ENCODE measurements at regions not wholly inside any gene's neighbourhood (a gene's known extent, or its start where the extent isn't known, plus 50 kb on each side); places are given as distances from the start of the nearest gene placed in this dataset.

DNA sequence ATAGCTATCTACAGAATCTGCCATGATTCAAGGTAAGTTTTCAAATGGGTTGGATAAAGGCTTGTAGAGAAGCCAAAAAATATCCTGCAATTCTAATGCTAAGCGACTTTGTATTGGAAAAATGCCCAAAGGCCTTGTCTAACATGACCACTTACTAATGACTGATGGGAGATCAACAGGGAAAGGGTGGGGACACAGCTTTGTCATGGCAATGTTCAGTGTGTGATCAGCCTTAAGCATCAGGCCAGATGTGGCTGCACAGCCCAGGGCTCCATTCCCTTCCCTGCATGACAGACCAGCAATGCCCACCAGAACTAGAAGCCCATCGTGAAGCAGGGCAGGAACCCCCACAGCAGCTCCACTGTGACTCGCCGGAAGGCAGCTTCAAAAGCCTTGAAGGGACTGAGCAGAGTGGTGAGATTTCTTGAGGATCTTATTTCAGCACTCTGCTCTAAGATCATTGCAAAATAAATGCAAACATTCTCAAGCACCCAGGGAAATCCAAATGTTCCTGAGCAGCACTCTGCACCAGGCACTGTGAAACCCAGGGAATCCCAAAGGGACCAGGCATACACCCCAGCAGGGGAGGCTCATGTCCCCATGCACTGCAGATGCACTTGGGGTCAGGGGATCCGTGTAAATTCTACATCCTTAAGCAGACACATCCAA, 517.9 kb upstream of the SMIM21 start:
- H3K36me3 ChIP-seq = no peaks in the 10 kb centered on the region
- TF ChIP-seq, protein P1, sequence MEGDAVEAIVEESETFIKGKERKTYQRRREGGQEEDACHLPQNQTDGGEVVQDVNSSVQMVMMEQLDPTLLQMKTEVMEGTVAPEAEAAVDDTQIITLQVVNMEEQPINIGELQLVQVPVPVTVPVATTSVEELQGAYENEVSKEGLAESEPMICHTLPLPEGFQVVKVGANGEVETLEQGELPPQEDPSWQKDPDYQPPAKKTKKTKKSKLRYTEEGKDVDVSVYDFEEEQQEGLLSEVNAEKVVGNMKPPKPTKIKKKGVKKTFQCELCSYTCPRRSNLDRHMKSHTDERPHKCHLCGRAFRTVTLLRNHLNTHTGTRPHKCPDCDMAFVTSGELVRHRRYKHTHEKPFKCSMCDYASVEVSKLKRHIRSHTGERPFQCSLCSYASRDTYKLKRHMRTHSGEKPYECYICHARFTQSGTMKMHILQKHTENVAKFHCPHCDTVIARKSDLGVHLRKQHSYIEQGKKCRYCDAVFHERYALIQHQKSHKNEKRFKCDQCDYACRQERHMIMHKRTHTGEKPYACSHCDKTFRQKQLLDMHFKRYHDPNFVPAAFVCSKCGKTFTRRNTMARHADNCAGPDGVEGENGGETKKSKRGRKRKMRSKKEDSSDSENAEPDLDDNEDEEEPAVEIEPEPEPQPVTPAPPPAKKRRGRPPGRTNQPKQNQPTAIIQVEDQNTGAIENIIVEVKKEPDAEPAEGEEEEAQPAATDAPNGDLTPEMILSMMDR (IDR thresholded peaks at IDR 0.05; ENCODE audit: low read depth, low read length) = no peak
- no peaks in the 10 kb centered on the region for H3K4me1 ChIP-seq (ENCODE audit: low read depth)
- DNase-seq (ENCODE audit: low read depth in 1 of 2, low spot score in 1 of 2) = no peak
- H3K27me3 ChIP-seq = no peaks in the 10 kb centered on the region
- no peak overlapping the region for H3K4me3 ChIP-seq
- no peaks in the 10 kb centered on the region for H3K9me3 ChIP-seq (ENCODE audit: low read depth)
- no peak overlapping the region for H3K27ac ChIP-seq

DNA sequence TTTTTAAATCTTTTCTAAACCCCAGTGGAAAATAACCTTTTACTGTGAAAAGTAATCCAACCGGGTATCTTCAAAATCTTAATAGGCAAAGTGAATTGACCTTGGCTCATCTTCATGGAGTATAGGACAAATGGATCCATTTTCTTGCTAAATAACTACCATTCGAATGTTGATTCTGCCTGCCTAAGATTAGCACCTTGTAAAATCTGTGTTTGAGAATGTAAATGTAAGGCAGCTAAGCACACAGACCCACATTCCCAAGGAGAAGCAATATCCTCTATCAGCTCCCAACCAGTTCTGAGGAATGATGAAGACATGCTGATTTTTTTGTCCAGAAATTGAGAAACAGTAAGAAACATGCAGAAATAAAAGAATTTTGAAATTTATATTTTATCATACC, 509.8 kb upstream of the SMIM21 start:
- Histone ChIP-seq H3K4me3 (no peak overlapping the region), H3K9me3 (ENCODE audit: low read depth) (no peaks in the 10 kb centered on the region), H3K27me3 (no peaks in the 10 kb centered on the region), H3K27ac (no peak overlapping the region), H3K36me3 (no peaks in the 10 kb centered on the region), H3K4me1 (ENCODE audit: low read depth) (no peaks in the 10 kb centered on the region)
- no peak for DNase-seq (ENCODE audit: low read depth in 1 of 2, low spot score in 1 of 2)
- TF ChIP-seq, protein P1 (IDR thresholded peaks at IDR 0.05; ENCODE audit: low read depth, low read length) = no peak

DNA sequence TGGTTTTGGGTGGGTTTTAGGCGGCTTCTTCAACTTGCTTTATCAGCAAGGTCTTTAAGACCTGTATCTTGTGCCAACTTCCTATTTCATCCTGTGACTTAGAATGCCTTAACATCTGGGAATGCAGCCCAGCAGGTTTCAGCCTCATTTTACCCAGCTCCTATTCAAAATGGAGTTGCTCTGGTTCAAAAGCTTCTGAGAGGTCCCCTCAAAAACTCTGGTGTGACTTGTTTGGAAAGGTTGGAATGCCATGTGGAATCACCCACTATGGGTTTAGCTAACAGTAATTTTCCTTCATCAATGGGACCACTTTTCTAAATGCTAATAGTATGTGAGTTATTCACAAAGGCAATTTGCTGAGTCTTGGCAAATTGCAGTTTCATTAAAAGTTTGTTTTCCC, 509.4 kb upstream of the SMIM21 start:
- DNase-seq (ENCODE audit: low read depth in 1 of 2, low spot score in 1 of 2) = no peak
- Histone ChIP-seq H3K9me3 (ENCODE audit: low read depth) (no peaks in the 10 kb centered on the region), H3K27ac (no peak overlapping the region), H3K4me3 (no peak overlapping the region), H3K36me3 (no peaks in the 10 kb centered on the region), H3K27me3 (no peaks in the 10 kb centered on the region), H3K4me1 (ENCODE audit: low read depth) (no peaks in the 10 kb centered on the region)
- TF ChIP-seq, protein P1 (IDR thresholded peaks at IDR 0.05; ENCODE audit: low read depth, low read length) = no peak

DNA sequence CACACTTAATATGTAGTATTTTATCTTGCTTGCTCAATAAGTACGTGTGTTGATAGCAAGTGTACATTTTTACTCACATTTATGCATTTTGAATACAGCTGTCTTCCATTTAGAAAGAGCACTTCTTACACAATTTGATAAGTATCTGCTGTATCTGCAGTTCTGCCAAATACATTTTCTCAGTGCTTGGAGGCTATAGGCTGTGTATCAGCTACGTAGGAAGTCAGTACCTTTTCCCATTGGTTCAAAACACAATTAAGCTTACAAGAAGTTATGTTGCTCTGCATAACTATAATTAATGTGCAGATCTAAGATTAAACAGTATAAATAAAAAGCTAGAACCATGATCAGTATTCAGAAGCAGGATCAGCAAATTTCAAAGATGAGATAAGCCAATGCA, 503.6 kb upstream of the SMIM21 start:
- Histone ChIP-seq H3K27me3 (no peaks in the 10 kb centered on the region), H3K4me3 (no peak overlapping the region), H3K36me3 (no peaks in the 10 kb centered on the region), H3K4me1 (ENCODE audit: low read depth) (no peaks in the 10 kb centered on the region), H3K27ac (no peak overlapping the region), H3K9me3 (ENCODE audit: low read depth) (no peaks in the 10 kb centered on the region)
- TF ChIP-seq, protein P1 (IDR thresholded peaks at IDR 0.05; ENCODE audit: low read depth, low read length) = no peak
- DNase-seq (ENCODE audit: low read depth in 1 of 2, low spot score in 1 of 2) = no peak

DNA sequence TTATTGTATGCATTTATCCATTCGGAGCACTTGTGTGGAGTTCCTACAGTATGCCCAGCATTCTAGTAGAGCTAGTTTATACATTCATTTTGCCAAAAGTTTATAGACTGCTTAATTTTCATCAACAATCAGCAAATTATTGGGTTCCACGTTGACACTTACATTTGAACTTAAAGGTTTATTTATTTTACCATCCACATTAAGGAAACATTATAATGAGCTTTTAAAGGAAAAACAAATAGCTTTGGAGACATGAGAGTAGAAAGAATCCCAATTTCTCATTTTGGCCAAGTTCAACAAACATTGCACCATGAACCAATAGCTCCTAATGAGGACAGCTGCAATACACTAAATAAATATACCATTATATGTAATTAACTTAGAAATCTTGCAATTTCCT, 501.2 kb upstream of the SMIM21 start:
- TF ChIP-seq, protein P1 (IDR thresholded peaks at IDR 0.05; ENCODE audit: low read depth, low read length) = no peak
- Histone ChIP-seq H3K9me3 (ENCODE audit: low read depth) (no peaks in the 10 kb centered on the region), H3K4me3 (no peak overlapping the region), H3K4me1 (ENCODE audit: low read depth) (no peaks in the 10 kb centered on the region), H3K27ac (no peak overlapping the region), H3K27me3 (no peaks in the 10 kb centered on the region), H3K36me3 (no peaks in the 10 kb centered on the region)
- no peak for DNase-seq (ENCODE audit: low read depth in 1 of 2, low spot score in 1 of 2)
